GM04504 (cell line): ENCODE measurements at regions not wholly inside any gene's neighbourhood (a gene's known extent, or its start where the extent isn't known, plus 50 kb on each side); places are given as distances from the start of the nearest gene placed in this dataset.

Experiments used
- DNase-seq: peaks from one replicate; pipeline ENCODE4 v3.0.0-alpha.2; 2012; ENCODE audit warnings: low read depth

GRCh38 chr5:117719413-117719812 is 1144.8 kb upstream of the SEMA6A start:
- DNase-seq, result no peak

GRCh38 chr5:117713585-117714198 is 1139.1 kb upstream of the SEMA6A start:
- DNase-seq, result no peak

- no peak for DNase-seq
Observed at GRCh38 chr5:117701062-117701461, 1126.4 kb upstream of the SEMA6A start.

- no peak for DNase-seq
Observed at GRCh38 chr5:117692606-117693005, 1118.0 kb upstream of the SEMA6A start.

- no peak for DNase-seq
Observed at GRCh38 chr5:117691081-117691870, 1116.7 kb upstream of the SEMA6A start.

- no peak for DNase-seq
Observed at GRCh38 chr5:117690612-117691011, 1116.0 kb upstream of the SEMA6A start.

- no peak for DNase-seq
Observed at GRCh38 chr5:117686926-117687325, 1112.3 kb upstream of the SEMA6A start.

GRCh38 chr5:117682416-117682815 is 1107.8 kb upstream of the SEMA6A start:
- DNase-seq, result no peak

GRCh38 chr5:117681431-117682254 is 1107.0 kb upstream of the SEMA6A start:
- no peak for DNase-seq

GRCh38 chr5:117680426-117680825 is 1105.8 kb upstream of the SEMA6A start:
- DNase-seq, result peak; percentile 58

- DNase-seq, result no peak
Observed at GRCh38 chr5:117679046-117679445, 1104.4 kb upstream of the SEMA6A start.

GRCh38 chr5:117675646-117676045 is 1101.0 kb upstream of the SEMA6A start:
- DNase-seq, result no peak

- no peak for DNase-seq
Observed at GRCh38 chr5:117671551-117671950, 1096.9 kb upstream of the SEMA6A start.

- DNase-seq, result no peak
Observed at GRCh38 chr5:117667105-117667504, 1092.5 kb upstream of the SEMA6A start.

GRCh38 chr5:117665121-117665520 is 1090.5 kb upstream of the SEMA6A start:
- no peak for DNase-seq

GRCh38 chr5:117662361-117662760 is 1087.7 kb upstream of the SEMA6A start:
- DNase-seq, result no peak

GRCh38 chr5:117657541-117657940 is 1082.9 kb upstream of the SEMA6A start:
- DNase-seq, result no peak

- DNase-seq, result no peak
Observed at GRCh38 chr5:117652958-117653280, 1078.3 kb upstream of the SEMA6A start.

- DNase-seq, result no peak
Observed at GRCh38 chr5:117652036-117652957, 1077.7 kb upstream of the SEMA6A start.

- DNase-seq, result no peak
Observed at GRCh38 chr5:117649821-117650220, 1075.2 kb upstream of the SEMA6A start.

GRCh38 chr5:117645400-117645799 is 1070.8 kb upstream of the SEMA6A start:
- DNase-seq, result no peak

GRCh38 chr5:117638581-117638980 is 1064.0 kb upstream of the SEMA6A start:
- DNase-seq, result no peak
